HG03066 (cell line): ENCODE measurements at regions not wholly inside any gene's neighbourhood (a gene's known extent, or its start where the extent isn't known, plus 50 kb on each side); places are given as distances from the start of the nearest gene placed in this dataset.

ENCODE experiments used
- ATAC-seq: cut with Tn5 transposase; IDR thresholded peaks from one replicate; pipeline ENCODE4 v1.9.1; 2021; ENCODE audit warnings: low read depth; ENCODE audit not compliant: unreplicated experiment

DNA sequence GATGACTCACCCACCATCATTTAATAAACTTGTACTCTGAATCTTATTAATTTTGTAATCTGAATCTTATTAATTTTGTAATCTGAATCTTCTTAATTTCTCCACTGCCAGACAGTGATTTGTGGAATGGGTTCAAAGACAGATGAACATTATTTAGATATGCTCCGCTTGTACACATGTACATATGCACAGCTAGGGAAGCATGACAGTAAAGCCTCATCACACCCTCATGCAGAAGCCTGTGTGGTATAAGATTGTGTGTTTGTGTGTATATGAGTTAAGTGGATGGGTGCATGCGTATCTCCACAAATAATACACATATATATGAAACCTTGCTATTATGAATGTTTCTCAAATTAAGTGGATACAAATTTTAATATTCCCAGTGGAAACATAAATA is 318.5 kb upstream of the SFRP2 start:
- ATAC-seq, result no peak

DNA sequence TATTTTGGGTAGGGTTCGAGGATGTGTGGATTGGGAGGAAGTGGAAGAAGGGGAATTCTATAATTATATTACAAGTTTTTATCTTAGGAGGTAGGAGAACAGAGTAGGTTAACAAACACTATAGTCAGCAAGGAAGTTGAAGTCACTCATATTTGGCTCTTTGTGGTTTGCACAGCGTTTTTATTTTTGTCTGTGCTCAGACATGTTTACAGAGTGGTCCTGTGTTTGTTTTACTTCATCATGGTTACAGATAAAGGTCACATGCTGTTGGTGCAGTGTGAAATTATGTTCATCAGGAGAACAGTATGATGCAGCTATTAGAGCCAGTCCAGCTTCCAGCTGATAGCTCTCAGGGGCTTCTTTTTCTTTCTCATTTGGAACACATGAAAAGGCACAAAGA is 299.9 kb upstream of the SFRP2 start:
- ATAC-seq, result no peak

DNA sequence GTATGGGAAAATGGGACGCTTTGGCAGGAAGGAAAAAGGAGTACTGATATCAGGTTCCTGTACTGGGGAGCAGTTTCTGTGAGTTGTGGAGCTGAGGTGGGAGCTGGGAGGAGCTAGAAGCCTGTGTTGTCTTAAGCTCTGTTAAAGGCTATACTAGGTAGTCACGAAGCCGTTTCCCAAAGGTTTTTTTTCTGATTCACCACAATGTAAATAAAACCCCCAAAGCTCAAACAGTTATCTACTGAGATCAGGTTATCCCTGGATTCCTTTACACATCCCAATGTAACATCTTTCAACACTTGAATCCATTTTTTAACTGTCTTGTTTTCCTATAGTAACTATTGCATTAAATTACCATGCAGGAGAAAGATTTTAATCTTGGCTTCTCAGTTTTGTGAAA is 297.4 kb upstream of the SFRP2 start:
- ATAC-seq, result no peak

DNA sequence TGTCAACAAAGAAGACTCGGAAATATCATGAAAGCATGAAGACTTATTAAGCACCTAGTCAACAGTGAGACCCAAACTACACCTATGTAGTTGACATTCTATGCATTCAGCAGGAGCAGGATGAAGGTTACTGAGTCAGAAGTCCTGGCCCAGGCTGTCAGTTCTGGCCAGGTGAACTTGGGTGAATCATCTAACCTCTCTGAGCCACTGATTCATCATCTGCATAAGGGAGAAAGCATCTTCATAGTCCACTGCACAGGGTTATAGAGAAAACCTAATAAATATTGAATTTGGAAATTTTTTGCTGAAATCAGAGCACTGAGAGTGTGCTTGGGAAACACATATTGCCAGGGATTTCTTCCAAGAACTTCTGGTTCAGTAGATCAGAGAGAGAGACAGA is 296.0 kb upstream of the SFRP2 start:
- no peak for ATAC-seq

DNA sequence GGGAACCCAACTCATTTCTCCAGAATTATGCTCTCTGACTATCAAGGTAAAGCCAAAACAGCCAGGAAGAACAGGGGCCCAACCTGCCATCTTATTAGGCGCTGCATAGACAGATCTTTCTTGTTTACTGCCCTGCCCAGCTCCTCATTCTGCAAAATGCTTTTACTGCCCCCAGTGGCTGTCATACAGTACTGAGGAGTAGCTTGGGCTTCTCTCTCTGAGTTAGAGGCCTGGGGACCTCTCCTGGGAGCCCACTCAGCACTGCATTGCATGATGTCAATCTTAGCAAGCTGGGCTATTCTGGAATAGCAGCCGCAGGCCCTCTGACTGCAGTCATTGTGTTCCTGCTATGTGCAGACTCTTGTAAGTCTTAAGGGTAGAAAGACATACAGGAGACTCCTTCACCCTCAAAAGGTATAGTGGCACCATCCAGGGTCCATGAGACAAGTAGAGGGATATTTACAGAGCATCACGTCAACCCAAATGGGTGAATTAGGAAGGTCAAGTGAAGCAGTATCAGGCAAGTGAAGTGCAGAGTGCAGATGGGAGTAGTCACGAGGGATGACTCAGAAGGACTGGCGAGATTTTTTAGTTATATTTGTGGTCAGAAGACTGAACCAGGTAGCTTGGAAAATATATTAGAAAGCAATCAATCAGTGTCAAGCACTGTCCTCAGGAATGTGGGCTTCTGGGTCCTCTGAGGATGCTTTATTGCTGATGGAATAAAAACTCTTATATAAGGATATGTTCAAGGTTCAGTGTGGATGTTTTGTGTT is 294.1 kb upstream of the SFRP2 start:
- no peak for ATAC-seq

DNA sequence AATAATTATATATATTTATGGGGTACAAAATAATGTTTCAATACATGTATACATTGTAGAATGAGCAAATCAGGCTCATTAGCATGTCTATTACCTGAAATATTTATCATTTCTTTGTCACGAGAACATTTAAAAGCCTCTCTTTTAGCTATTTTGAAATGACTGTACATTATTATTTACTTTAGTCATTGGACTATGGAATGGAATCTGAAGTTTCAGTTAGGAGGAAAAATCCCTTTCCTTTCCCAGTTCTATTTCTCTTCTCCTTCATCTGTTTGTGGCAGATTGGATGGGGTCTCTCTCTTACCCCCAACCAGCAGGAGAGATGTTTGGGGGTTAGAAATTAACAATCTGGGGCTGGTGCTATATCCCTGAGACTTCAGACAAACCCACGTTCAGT is 292.5 kb upstream of the SFRP2 start:
- no peak for ATAC-seq

DNA sequence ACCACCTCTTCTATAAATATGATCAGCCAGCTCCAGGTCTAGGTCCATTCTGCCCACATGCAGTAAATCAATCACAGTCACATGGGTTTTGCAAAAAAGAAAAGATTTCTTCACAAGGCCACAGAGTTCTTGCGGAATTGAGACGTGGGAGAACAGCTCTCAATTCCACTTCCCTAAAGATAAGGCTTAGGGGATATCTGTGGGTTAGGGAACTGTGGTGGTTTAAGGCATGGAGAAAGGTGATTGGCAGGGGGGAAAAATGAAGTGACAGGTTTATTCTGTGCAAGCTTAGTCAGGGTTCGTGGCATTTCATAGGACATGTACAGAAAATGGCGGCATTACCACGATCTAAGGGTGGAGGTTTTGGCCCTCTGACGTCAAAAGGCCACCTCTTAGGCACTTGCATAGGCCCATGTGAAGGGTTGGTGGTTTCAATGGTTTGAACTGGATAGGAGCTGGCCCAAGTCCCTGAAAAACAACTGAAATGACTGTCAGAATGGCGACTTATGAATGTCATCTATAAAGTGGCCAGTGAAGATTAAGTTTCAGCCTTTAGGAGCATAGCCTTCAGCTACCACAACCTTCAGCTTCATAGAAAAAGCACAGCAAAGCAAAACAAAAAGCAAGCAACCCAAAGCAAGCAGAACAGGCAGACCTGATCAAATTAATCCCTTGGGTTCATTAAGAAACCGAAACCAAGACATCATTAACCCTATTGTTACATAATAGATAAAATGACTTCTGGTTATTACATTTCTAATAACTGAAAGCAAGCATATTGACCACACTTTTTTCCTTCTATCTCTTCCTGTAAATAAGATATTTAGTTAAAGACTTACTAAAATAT is 289.8 kb upstream of the SFRP2 start:
- no peak for ATAC-seq

DNA sequence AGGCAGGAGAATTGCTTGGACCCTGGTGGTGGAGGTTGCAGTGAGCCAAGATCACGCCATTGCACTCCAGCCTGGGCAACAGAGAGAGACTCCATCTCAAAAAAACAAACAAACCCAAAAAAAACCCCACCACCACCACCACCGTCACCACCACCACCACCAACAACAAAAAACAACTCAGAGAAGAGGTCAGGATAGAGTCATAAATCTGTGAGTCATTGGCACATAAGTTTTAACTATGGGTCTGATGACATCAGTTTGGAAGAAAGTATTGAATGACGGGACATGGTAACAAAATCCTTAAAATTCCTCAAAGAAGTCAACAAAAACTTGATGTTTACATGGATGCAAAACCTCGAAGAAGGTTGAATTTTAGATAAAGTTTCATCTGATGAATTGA is 288.0 kb upstream of the SFRP2 start:
- ATAC-seq, result no peak

DNA sequence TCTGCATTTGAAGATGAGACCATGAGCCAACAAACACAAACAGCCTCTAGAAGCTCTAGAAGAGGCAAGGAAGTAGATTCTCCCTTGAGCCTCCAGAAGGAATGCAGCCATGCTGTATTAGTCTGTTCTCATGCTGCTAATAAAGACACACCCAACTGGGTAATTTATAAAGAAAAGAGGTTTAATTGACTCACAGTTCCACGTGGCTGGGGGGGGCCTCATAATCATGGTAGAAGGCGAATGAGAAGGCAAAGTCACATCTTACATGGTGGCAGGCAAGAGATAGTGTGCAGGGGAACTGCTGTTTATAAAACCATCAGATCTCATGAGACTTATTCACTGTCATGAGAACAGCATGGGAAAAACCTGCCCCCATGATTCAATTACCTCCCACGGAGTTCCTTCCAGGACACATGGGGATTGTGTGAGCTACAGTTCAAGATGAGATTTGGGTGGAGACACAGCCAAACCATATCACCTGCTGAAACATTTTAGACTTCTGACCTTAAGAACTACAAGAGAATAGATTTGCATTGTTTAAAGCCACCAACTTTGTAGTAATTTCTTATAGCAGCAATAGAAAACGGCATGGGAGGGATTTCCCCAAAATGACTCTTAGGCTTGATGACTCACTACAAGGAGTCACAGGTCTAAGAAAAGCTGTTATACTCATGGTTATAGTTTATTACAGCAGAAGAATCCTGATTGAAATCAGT is 284.4 kb upstream of the SFRP2 start:
- no peak for ATAC-seq

DNA sequence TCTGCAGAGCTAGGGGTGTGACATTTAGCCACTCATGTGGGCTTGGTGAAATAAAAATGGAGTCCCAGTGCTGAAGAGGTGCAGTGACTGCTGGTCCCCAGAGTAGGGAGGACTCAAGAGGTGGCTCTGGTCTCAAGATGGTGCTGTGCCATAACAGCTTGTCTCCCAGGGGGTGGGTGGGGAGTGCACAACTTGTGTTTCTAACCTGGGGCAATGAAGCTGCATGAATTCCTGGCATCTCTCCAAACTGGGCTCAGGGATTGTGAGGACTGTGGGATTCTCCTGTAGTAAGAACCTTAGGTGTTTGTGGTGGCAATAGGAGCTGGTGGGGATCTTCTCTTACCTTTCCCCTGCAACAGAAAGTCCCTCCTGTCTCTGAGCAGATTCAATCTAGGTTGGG is 278.9 kb upstream of the SFRP2 start:
- ATAC-seq, result no peak

DNA sequence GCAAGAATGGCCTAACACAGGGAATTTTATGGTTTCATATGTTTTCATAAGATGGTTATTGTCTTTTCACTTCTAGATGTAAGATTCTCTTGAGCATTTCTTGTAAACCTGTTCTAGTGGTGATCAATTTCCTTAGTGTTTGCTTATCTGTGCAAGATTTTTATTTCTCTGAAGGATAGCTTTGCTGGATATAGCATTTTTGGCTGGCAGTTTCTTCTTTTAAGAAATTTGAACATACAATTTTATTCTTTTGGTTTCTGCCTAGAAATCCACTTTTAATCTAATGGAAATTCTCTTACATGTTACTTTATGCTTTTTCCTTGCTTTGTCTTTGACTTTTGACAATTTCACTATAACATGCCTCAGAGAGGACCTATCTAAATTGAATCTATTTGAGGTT is 276.5 kb upstream of the SFRP2 start:
- ATAC-seq, result no peak

DNA sequence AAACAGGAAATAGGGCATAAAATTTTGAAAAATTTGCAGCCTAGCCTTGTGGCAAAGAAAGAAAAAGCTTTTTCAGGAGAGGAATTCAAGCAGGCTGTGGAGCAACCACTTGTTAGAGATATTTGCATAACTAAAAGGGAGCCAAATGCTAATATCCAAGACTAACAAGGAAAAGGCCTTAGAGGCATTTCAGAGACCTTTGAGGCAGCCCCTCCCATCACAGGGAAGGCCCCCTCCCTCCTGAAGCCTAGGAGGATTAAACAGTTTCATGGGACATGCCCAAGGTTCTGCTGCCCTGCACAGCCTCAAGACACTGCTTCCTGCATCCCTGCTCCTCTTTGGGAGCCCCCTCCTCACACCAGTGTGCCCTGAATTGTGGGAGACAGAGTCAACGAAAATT is 275.4 kb upstream of the SFRP2 start:
- no peak for ATAC-seq

DNA sequence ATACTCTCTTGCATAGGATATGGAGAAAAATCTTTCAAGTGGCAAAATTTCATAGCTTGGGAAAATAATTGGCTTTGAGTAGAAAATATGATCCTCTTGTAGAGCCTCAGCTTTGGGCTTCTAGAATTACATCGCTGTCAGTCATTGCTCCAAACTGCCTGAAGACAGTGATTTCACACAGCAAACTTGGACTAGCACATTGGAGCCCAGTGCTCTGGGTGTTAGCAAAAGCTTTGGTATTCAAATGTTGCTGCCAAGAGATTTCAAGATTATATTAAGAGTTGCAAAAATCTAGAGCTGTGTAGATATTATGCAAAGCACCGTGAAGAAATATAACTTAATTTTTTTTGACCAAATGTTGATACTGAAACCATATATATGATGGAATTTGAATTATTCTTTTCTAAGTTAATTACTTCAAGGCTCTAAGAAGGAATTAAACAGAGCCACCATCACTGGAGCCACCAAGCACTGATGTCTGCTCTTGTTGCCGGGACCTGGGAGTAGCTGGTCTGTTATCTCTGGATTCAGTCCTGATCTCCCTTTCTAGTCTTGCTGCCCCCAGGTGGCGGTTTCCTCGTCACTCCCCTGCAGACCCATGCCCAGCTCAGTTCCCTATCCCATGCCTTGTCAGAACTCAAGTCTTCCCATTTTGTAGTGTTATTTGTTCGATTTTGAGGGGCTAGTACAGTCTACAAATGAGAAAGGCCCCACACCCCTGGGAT is 260.7 kb upstream of the SFRP2 start:
- ATAC-seq, result no peak

DNA sequence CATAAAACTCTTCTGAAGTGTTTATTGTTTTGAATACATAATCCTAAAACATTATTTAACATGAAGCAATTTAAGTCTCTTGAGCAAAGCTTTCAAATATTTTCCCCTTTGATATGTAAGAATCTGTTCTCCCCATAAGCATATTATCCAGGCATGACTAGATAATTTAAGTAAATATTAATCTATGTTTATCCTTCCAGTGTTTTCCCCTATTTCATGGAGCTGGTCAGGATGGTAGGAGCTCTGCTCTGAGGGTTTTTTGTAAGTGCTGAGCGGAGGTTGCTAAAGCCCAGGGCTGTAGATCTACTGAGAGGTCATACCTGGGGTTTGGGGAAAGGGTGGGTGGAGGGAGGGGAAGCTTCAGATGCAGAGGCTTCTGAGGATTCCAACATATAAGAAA is 258.9 kb upstream of the SFRP2 start:
- no peak for ATAC-seq

DNA sequence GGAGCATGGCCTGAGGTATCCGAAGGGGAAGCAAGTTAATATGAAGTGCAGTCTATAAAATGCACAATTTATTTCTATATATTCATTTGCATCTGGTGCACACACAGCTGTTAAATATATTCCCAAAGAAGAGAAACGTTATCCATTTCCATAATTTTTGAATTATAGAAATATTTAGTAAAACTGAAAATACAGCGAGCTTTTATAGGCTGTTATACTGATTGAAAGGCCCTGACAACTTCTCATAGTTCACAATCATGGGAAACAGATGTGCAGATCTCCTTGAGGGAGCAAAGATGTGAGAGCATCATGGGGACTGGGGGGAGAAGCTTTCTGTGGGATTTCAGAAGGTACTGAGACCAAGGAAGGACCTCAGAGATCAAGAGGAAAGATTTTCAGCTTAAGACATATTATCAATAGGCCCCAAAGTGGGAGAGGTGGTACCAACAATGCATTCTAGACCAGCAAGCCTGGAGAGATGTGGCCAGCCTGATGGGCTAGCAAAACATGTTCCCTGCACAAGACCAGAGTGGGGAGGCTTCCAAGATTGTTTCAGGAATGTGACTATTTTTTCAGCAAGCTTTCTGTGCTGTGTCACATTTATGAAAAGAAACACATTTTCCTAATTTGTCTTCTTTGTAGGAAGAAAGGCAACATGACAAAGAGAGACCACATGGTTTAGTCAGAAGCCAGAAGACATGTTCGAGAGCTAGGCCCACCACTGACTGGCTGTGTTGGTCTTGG is 256.0 kb upstream of the SFRP2 start:
- no peak for ATAC-seq

DNA sequence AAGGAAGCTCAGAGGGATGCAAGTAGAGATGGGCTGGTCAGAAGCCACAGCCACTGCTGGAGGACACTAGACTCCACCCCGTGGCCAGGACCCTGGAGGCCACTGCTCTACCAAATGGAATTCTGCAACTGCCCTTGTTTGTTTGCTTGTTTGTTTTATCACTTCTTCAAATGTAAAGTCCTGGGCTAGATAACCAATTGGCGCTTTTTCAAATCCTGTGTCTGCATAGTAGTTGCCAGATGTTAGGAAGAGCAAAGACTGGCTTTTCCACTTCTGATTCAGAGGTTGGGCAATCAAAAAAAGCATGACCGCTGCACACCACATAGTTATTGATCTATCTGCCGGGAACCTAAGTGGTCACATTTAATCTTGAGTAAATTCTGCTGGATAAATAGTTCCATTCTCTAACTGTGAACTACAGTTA is 255.2 kb upstream of the SFRP2 start:
- ATAC-seq, result no peak

DNA sequence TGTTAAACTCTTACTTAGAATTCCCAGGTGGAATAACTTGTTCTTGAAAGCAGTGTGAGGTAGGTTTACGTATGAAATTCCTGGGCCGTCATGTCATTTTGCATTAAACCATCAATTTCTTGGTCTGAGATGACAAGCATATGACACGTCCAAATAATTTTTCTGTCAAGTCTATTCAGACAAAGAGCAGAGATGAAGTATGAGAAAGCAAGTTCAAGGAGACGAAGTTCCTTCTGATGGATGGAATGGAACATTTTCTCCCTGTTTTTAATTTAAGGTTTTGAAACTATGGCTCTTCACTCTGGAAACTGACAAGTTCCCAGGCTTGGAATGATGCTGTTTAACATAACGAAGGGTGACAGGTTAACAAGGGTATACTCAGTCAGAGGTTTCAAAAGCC is 252.8 kb upstream of the SFRP2 start:
- ATAC-seq, result no peak

DNA sequence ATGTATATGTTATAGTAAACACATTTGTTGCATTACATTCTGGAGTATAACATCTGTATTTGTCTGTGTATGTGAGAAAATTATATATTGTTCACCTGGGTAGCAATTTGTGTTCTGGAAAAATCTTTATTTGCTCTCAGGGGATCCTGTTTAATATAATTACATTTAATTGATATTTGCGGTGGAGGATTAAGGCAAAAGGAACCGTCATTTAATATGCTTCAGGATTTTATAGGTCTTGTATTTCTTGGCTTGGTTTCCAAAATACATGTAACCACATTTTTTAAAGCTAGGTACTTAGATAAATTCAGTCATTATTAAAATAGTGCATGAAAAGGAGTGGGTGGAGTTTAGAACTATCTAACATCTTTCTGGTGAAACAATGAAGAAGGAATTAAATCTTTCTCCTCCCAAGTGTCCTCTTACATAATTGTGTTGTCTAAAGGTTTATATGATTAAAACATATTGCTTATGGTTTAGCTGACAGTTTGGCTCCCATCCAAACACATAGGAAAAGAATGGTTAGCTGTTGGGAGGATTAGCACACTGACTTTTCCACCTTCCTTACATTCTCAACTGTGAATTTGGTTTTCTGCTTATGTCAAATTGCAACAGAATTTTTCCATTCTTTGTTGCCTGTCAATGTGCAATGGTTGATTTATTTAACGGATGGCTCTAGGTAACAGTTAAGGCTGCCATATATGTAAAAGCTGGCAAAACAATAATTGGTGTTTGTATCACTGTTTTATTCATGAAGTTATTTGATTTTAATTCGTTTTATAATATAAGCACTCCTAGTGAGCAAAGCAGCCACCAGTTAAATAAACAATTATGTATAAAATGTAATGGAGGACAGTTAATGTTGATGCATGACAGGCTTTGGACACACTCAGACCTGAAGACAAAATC is 250.8 kb upstream of the SFRP2 start:
- ATAC-seq, result no peak

DNA sequence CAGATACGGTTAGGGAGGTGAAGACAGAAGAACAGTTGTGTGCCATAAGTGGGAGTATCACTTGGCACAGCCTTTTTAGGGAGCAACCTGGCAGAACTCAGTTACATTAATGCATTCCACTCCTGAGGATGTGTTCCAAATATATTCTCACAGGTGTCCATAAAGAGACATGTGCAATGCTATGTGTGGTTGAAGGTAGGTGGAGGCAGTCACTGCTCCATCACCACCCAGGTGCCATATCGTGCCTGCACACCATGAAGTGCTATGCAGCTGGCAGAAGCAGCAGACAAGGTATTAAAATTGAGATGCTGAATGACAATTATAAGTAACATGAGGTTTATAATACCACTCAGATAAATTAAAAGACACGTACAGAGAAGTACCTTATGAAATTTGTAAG is 248.0 kb upstream of the SFRP2 start:
- no peak for ATAC-seq
